ENCODE measurements at regions not wholly inside any gene's neighbourhood (a gene's known extent, or its start where the extent isn't known, plus 50 kb on each side); places are given as distances from the start of the nearest gene placed in this dataset.
A peak's percentile ranks its signal among the peaks of the same experiment; 100 is the strongest.
"Not testable (repeated sequence)": the region's sequence is repeated elsewhere in the genome, so short reads cannot be mapped to it uniquely, and the experiment has no call there.

GRCh38 chr9:66257581-66257980, 520.6 kb downstream of the FOXD4L4 start:
- DNase-seq; H3K36me3 Mint-ChIP-seq (ENCODE audit: unreplicated experiment); H3K27me3 Mint-ChIP-seq (ENCODE audit: unreplicated experiment); H3K4me1 Mint-ChIP-seq (ENCODE audit: low read depth, unreplicated experiment); H3K9me3 Mint-ChIP-seq (ENCODE audit: unreplicated experiment); H3K4me3 Mint-ChIP-seq (ENCODE audit: unreplicated experiment); H3K27ac Mint-ChIP-seq (ENCODE audit: unreplicated experiment): not testable (repeated sequence)

GRCh38 chr9:66261576-66261975, 524.6 kb downstream of the FOXD4L4 start:
- not testable (repeated sequence) for DNase-seq; H3K27me3 Mint-ChIP-seq (ENCODE audit: unreplicated experiment); H3K9me3 Mint-ChIP-seq (ENCODE audit: unreplicated experiment); H3K27ac Mint-ChIP-seq (ENCODE audit: unreplicated experiment); H3K4me3 Mint-ChIP-seq (ENCODE audit: unreplicated experiment); H3K4me1 Mint-ChIP-seq (ENCODE audit: low read depth, unreplicated experiment); H3K36me3 Mint-ChIP-seq (ENCODE audit: unreplicated experiment)

- not testable (repeated sequence) for H3K4me1 Mint-ChIP-seq (ENCODE audit: low read depth, unreplicated experiment); H3K27ac Mint-ChIP-seq (ENCODE audit: unreplicated experiment); DNase-seq; H3K9me3 Mint-ChIP-seq (ENCODE audit: unreplicated experiment); H3K36me3 Mint-ChIP-seq (ENCODE audit: unreplicated experiment); H3K27me3 Mint-ChIP-seq (ENCODE audit: unreplicated experiment); H3K4me3 Mint-ChIP-seq (ENCODE audit: unreplicated experiment)
Measured at GRCh38 chr9:66263621-66264020, 526.7 kb downstream of the FOXD4L4 start.

GRCh38 chr9:66264786-66265185, 527.8 kb downstream of the FOXD4L4 start:
- not testable (repeated sequence) for H3K27me3 Mint-ChIP-seq (ENCODE audit: unreplicated experiment); H3K27ac Mint-ChIP-seq (ENCODE audit: unreplicated experiment); H3K9me3 Mint-ChIP-seq (ENCODE audit: unreplicated experiment); H3K36me3 Mint-ChIP-seq (ENCODE audit: unreplicated experiment); H3K4me1 Mint-ChIP-seq (ENCODE audit: low read depth, unreplicated experiment); H3K4me3 Mint-ChIP-seq (ENCODE audit: unreplicated experiment); DNase-seq

DNA sequence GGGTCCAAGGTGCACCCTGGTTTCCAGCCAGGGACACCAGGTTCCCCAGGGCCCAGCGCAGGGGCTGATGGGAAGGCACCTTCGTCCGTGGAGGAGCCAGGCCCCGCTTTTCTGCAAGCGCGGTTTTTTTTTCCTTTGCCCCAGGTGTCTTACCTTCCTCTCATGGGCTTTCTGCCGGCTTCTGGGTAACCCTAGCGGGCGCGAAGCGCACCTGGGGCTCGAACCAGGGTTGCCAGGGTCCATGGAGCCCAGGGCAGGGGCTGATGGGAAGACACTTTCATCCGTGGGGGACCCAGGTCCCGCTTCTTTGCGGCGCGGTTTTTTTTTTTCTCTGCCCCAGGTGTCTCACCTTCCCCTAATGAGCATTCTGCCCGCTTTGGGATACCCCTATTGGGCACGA, 529.3 kb downstream of the FOXD4L4 start:
- H3K4me1 Mint-ChIP-seq (ENCODE audit: low read depth, unreplicated experiment); H3K4me3 Mint-ChIP-seq (ENCODE audit: unreplicated experiment); DNase-seq; H3K27ac Mint-ChIP-seq (ENCODE audit: unreplicated experiment); H3K27me3 Mint-ChIP-seq (ENCODE audit: unreplicated experiment); H3K36me3 Mint-ChIP-seq (ENCODE audit: unreplicated experiment); H3K9me3 Mint-ChIP-seq (ENCODE audit: unreplicated experiment): not testable (repeated sequence)

DNA sequence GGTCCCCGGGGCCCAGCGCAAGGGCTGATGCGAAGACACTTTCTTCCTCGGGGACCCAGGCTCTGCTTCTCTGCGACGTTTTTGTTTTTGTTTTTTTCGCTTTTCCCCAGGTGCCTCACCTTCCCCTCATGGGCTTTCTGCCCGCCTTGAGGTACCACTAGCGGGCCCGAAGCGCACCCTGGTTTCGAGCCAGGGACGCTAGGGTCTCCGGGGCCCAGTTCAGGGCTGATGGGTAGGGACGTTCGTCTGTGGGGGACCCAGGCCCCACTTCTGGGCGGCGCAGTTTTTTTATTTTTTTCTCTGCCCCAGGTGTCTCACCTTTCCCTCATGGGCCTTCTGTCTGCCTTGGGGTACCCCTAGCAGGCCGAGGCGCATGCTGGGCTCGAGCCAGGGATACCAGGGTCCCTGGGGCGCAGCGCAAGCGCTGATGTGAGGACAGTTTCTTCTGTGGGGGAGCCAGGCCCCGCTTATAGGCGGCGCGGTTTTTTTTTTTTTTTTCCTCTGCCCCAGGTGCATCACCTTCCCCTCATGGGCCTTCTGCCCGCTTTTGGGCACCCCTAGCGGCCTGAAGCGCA, 530.0 kb downstream of the FOXD4L4 start:
- H3K27me3 Mint-ChIP-seq (ENCODE audit: unreplicated experiment); H3K4me3 Mint-ChIP-seq (ENCODE audit: unreplicated experiment); H3K36me3 Mint-ChIP-seq (ENCODE audit: unreplicated experiment); H3K4me1 Mint-ChIP-seq (ENCODE audit: low read depth, unreplicated experiment); DNase-seq; H3K9me3 Mint-ChIP-seq (ENCODE audit: unreplicated experiment); H3K27ac Mint-ChIP-seq (ENCODE audit: unreplicated experiment): not testable (repeated sequence)

DNA sequence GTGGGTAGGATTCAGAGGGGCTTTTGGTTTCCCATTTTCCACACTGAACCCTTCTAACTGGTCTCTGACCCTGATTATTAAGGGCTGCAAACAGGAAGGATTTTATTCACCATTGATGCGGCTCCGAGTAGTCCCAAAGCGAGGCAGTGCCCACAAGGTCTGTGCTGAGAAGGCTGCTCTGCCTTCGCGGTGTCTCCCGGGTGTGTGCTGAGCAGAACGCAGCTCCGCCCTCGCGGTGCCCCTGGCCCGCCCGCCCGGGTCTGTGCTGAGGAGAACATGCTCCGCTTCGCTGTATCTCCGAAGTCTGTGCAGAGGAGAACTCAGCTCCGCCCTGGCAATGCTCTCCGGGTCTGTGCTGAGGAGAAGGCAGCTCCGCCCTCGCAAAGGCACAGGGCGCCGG, 530.7 kb downstream of the FOXD4L4 start:
- not testable (repeated sequence) for H3K27me3 Mint-ChIP-seq (ENCODE audit: unreplicated experiment); H3K36me3 Mint-ChIP-seq (ENCODE audit: unreplicated experiment); H3K27ac Mint-ChIP-seq (ENCODE audit: unreplicated experiment); H3K9me3 Mint-ChIP-seq (ENCODE audit: unreplicated experiment); H3K4me1 Mint-ChIP-seq (ENCODE audit: low read depth, unreplicated experiment); DNase-seq; H3K4me3 Mint-ChIP-seq (ENCODE audit: unreplicated experiment)

- not testable (repeated sequence) for H3K27me3 Mint-ChIP-seq (ENCODE audit: unreplicated experiment); DNase-seq; H3K27ac Mint-ChIP-seq (ENCODE audit: unreplicated experiment); H3K4me3 Mint-ChIP-seq (ENCODE audit: unreplicated experiment); H3K9me3 Mint-ChIP-seq (ENCODE audit: unreplicated experiment); H3K36me3 Mint-ChIP-seq (ENCODE audit: unreplicated experiment); H3K4me1 Mint-ChIP-seq (ENCODE audit: low read depth, unreplicated experiment)
Measured at GRCh38 chr9:66269024-66269423, 532.1 kb downstream of the FOXD4L4 start.

GRCh38 chr9:66269783-66270182, 532.8 kb downstream of the FOXD4L4 start:
- not testable (repeated sequence) for H3K36me3 Mint-ChIP-seq (ENCODE audit: unreplicated experiment); H3K9me3 Mint-ChIP-seq (ENCODE audit: unreplicated experiment); H3K4me1 Mint-ChIP-seq (ENCODE audit: low read depth, unreplicated experiment); H3K27me3 Mint-ChIP-seq (ENCODE audit: unreplicated experiment)
- H3K4me3 Mint-ChIP-seq (ENCODE audit: unreplicated experiment) = peak overlapping the region; percentile 96
- DNase-seq = peak; percentile 74
- peak overlapping the region; percentile 98 for H3K27ac Mint-ChIP-seq (ENCODE audit: unreplicated experiment)

GRCh38 chr9:66278809-66279208, 541.9 kb downstream of the FOXD4L4 start:
- not testable (repeated sequence) for H3K27me3 Mint-ChIP-seq (ENCODE audit: unreplicated experiment)

More at GRCh38 chr9:66278809-66279208, 541.9 kb downstream of the FOXD4L4 start:
- not testable (repeated sequence) for H3K9me3 Mint-ChIP-seq (ENCODE audit: unreplicated experiment); H3K4me3 Mint-ChIP-seq (ENCODE audit: unreplicated experiment); H3K4me1 Mint-ChIP-seq (ENCODE audit: low read depth, unreplicated experiment); H3K27ac Mint-ChIP-seq (ENCODE audit: unreplicated experiment); DNase-seq; H3K36me3 Mint-ChIP-seq (ENCODE audit: unreplicated experiment)

All from glutamatergic neuron (in vitro differentiated cells).